ENCODE measurements at regions not wholly inside any gene's neighbourhood (a gene's known extent, or its start where the extent isn't known, plus 50 kb on each side); places are given as distances from the start of the nearest gene placed in this dataset.
"Not testable (repeated sequence)": the region's sequence is repeated elsewhere in the genome, so short reads cannot be mapped to it uniquely, and the experiment has no call there.

DNA sequence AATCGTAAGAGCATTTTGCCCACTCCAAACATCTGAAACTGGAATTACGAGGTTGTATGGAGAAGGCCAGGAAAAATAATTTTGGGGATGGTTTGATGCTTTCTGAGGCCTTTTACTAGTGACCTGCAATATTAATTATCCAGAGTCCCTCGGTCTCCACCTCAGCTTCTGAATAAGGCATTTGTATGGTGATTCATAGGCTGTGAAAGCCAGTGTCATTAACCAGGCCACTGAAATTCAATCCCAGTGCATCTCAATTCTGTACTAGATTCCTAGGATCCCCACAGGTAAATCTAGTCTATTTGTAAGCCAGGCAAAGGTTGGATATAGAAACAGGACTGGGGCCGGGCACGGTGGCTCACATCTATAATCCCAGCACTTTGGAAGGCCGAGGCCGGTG lies 135.4 kb upstream of the RBPJ start:
- DNase-seq, result no peak

DNA sequence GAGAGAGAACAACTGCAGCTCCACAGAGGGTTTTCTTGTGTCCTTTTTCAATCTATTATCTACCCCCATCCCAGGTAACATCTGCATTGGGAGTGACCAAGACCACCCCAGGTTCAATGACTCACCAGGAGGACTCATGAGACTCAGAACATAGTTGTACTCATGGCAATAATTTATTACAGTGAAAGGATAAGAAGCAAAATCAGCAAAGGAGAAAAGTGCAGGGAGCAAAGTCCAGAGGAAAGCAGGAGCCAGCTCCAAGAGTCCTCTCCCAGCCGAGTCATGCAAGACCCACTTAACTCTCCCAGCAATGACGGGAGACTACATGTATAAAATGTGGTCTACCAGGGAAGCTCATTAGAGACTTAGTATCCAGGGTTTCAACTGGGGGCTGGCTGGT lies 129.5 kb upstream of the RBPJ start:
- no peak for DNase-seq

DNA sequence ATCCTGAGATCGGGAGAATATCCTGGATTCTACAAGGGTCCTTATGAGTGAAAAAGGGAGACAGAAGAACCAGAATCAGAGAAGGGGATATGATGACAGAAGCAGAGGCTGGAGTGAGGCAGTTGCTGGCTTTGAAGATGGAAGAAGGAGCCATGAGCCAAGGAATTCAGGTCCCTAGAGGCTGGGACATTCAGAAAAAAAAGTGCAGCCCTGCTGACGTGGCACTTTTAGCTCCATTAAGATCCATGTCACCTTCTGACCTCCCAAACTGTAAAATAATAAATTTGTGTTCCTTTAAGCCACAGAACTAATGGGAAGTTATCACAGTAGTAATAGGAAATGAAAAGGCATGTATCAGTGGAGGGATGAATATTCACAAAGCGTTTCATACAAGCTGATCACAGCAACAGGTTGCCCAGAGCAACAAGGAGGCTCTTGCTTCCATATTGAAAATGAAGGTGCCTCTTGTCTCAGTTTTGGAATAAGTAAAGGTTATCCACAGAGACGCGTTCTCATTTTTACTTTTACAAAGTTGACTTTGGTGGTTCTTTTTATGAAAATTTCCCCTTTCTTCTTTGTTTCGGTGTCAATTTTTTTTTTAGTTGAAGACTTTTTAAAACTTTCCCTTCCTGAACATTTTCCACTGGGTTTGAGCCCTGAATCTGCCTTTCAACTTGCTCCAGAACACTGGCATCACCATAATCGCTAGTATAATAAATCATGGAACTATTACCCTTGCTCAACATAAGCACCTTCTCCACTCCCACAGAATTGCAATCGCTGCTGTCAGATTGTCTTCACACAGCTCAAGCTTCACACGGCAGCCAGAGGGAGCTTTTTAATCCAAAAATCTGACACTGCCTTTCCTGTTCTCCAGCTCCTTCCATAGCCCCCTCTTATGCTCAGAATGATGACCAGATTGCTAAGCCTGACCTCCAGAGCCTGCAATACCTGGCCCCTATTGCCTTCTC lies 127.6 kb upstream of the RBPJ start:
- DNase-seq, result no peak

DNA sequence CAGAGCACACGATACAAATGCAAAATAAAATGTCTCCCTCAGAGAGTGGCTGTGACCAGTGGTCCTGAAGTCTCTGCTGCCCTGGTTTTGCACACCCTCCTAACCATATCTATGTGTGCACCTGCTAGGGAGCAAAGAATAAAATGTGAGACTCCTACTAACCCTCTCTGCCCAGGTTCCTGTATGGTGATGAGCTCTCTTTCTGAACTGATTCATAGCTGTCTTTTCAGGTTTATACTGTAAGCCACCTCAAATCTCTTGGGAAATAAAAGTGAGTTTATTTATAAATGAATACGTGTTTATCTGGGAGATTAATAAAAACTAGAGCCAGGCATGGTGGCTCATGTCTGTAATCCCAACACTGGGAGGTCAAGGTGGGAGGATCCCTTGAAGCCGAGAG lies 126.0 kb upstream of the RBPJ start:
- DNase-seq, result no peak

DNA sequence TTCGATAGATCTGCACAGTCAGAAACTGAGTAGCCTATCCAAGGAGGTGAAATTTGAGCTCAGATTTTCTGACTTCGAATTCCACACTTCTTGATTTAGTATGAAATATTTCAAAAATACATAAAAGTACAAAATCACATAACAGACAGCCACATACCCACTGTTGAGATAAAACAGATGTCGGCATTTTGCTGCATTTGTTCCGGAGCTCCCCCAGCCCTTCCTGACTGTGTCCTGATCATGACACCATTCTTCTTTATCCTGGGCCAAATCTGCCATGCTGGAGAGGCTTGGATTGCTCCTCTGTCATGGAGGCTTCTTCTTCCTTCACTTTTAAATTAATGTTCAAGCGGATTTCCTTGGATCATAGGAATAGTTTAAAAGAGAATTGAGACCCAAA lies 124.2 kb upstream of the RBPJ start:
- no peak for DNase-seq

DNA sequence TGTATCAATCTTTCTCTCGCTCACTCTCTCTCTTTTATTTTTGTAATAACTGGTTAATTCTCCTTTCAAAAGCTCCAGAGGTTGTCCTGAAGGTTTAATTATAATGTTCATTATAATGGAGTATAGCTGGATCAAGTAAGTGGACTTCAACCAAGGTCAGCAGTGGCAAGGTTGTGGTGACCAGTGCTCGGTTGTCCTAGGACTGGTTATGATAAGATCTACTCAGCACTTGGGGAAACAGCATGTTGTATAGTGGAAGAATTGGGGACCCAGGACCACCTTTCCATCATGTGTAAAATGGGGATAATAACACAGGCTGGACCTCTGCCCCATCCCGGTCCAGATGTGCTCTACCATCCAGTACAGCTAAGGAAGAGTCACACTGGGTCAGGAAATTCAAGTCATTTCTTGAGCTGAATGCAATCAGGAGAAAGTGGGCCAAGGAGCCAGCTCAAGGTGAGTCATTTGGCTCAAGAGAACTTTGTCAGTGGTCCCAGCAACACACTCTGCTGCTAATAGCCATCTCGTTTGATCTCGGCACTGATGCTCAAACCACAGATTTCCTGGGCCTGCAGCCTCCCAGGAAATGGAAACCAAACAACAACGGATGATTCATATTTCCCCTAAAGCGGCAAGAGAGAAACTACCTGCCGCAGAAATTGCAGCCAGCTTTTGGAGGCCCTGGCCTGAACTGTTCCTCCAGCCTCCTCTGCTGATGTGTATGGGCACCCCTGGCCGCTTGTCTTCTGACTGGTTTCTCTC lies 123.6 kb upstream of the RBPJ start:
- DNase-seq, result no peak

DNA sequence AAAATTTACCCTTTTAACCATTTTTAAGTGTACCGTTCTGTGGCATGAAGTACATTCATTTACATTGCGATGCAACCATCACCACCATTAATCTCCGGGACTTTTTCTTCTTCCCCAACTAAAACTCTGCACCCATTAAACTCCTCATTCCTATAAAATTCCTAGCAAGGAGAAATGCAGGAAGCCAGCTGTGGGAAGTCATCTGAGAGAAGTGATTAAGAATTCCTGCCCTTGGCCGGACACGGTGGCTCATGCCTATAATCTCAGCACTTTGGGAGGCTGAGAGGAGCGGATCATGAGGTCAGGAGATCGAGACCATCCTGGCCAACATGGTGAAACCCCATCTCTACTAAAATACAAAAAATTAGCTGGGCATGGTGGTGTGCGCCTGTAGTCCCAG lies 121.9 kb upstream of the RBPJ start:
- DNase-seq, result not testable (repeated sequence)

DNA sequence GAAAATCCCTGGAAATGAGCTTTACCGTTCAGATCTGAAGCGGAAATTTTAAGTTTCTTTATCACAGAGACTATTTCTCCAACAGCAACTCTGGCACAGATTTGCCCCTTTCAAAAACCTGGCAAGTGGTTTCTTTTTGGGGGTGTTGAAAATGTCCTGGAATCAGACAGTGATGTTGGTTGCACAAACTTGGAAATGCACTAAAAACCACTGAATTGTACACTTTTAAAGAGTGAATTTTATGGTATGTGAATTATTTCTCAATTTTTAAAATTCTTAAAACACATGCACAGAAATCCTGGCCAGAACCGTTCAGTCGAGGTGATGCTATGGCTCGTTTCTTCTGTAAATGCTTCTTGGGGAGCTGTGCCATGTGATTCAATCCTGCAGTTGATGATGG lies 121.2 kb upstream of the RBPJ start:
- DNase-seq, result no peak

DNA sequence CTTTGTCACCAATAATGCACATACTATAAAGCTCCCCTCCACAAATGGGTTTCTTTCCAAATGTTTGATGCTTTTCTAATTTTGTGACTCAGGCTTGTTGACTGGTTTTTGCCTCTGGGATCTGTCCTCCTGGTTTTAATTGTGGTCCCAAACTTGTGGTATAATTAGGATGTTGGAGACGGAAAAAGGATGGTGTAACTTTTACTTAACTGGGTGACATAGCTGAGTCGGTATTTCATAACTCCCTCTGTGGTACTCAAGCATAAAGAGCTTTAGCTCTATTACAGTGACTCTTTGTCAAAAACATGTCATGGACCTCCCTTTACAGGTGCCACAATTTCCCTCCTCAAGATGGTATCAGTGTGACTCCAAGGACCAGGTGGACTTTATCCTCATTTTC lies 119.7 kb upstream of the RBPJ start:
- no peak for DNase-seq

DNA sequence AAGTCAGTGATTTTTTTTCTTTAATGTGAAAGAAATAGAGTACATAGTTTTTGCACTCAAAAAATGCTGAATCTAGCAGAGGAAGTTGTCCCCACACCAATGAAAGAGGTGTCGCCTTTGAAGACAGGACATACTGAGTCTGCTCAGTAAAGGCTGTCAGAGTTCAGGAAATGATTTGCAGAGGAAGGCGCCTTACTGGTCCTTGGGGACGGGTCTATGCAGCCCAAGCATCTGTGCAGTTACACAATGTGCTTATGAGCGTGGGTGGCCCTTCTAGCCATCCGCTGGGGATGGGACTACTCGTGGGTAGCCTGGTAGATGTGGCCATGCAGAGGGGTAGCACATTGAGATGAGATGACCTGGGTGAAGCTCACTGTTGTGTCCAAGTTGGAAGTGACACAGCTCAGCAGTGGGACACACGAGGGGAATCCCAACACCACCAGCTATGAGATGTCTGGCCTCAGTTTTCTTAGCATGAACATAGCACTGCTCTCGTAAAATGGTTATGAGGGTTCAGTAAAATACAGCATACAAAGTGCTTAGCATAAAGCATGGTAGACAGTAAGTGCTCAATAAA lies 116.5 kb upstream of the RBPJ start:
- no peak for DNase-seq

DNA sequence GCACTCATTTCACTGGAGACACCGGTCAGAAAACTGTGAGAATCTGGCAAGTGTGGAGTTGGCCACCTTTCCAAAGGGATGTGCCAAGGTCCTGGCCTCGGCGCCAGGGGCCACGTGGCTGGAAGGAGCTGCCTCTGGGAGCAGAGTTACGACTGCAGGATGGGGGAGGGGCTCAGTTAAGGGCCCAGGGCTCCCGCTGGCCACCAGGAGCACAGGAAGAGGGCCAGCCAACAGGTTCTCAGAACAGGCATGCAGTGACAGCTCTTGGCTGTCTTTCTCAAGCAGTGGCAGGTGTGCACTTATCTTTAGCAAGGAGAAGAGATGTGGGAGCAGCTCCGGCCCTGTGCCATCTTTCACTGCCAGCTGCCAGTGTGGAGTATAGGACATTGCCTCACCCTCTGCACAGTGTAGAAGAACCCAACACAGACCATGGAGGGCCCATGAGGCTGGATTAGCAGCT lies 115.9 kb upstream of the RBPJ start:
- DNase-seq, result peak; percentile 24

DNA sequence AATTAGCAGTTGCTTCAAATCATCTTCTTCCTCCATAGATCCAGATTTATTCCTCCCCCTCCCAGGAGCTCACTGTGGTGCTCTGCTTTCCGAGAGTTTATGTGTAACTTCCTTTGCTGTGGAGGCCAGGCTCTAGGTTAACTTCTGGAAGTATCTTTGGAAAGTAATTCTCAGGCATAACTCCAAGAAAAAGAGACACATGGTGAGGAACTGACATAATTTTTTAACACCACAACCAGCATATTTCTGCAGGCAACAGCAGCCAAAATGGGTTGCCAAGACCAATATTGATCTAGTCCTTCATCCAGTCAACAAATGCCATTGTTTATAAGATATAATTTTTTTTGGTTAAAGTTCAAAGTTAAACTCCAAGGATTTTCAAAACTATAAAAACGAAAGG lies 114.5 kb upstream of the RBPJ start:
- no peak for DNase-seq

DNA sequence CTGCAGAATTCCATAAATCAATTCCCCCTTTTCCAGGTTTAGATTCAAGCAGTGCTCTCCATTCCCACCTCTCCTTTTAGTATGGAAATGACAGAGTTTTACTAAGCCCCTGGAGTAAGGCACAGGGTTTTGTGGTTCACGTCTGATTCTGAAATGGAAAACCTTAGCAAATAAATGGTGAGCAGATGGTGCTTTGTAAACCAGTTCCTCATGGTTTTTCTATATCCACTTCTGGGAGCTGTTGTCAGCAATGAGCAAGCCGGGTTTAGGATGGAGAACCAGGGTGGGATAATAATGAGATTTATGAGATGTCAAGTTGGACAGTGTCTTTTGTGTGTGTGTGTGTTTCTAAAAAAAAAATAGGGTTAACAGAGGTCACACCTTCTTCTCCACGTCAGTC lies 113.8 kb upstream of the RBPJ start:
- no peak for DNase-seq

DNA sequence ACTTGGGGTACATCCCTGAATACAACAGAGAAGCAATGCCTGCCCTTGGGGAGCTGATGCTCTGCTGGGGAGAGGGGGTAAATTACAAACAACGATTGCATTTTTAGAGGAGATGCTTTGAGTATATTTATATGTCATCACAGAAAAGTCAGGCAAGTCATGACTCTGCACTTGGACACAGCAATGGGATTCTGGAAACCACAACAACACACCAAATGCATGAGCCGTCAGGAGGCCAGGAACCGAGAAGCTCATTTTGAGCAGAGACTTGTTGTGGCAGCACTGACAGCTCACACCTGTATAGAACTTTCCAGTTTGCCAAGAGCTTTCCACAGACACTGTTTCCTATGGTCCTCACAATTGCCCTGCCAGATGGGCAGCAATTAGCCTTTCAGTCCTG lies 113.2 kb upstream of the RBPJ start:
- no peak for DNase-seq

DNA sequence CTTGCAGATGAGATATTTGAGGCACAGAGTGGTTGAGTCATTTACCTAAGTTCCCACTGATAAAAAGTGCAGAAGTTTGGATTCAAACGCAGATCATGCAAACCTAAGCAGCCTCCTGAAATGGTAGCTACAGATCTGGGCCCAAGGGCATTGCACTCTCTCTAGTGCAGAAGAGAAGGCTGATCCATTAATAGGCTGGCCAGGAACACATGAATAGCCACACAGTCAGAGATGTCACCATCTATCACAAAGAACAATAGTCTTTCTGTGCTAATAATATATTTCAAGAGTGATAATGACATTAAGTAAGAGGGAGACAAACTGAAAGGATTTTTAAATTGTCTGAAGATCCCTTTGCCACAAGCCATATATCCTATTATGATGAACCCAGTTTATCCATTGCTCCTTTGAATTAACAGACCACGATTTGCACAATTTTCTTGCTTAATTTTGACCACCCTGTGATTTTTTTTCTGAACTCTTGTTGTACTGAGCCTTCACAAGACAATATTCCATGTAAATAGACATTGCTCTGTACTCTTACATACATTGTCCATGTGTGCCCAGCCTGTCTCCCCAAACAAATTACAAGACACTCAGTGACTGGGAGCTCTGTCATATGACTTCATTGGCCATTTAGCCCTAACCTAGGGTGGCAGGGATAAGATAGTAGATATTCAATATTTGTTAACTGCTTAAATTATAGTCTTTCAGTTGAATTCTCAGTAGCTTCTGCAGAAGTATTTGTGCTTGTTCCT lies 112.4 kb upstream of the RBPJ start:
- DNase-seq, result no peak

DNA sequence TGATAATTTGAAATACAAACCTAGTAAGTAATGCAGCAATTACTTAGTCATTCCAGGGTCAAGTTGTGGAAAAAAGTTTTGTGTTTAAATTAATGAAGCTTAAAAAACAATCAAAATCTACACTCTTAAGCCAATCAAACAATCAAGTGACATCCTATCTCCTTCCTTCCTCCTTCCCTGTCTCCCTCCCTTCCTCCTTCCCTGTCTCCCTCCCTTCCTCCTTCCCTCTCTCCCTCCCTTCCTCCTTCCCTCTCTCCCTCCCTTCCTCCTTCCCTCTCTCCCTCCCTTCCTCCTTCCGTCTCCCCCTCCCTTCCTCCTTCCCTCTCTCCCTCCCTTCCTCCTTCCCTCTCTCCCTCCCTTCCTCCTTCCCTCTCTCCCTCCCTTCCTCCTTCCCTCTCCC lies 111.4 kb upstream of the RBPJ start:
- not testable (repeated sequence) for DNase-seq

DNA sequence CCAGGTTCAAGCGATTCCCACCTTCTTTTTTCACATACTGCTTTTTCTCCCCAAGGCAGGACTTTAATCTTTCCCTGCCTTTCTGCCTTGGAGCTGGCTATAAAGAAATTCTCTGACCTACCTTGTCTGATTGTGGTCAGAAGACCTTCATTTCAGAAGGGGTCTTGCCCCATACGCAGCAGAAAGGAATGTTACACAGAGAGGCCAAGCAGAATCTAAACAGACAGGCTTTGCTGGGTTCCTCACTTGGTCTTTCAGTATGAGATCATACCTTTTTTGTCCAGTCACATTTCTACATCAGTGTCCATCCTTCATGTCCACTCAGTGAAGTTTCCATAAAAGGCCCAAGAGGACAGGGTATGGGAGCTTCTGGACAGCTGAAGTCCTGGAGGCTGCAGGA lies 108.3 kb upstream of the RBPJ start:
- DNase-seq, result no peak

DNA sequence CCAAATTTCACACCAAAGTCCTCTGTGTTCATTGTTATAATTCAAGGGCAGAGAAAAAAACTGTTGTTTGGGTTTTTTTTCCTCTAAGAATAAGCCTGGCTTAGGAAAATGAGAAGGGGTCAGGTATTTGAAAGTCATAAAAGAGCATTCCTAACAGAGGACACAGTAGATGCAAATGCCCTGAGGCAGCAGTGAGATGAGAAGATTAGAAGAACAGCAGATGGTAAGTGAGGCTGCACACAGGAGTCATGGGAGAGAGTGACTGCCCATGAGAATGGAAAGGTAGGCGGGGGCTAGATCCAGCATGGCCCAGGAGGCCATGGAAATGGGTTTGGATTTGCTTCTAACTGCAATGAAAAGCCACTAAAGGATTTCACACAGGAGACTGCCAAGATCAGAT lies 107.5 kb upstream of the RBPJ start:
- no peak for DNase-seq

DNA sequence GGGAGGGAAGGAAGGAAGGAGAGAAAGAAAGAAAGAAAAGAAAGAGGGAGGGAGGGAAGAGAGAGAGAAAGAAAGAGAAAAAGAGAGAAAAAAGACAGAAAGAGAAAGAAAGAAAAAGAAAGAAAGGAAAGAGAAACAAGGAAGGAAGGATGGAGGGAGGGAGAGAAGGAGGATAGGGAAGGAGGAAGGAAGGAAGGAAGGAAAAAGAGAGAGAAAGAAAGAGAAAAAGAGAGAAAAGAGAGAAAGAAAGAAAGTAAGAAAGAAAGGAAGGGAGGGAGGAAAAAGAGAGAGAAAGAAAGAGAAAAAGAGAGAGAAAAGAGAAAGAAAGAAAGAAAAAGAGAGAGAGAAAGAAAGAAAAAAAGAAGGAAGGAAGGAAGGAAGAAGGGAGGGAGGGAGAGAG lies 105.8 kb upstream of the RBPJ start:
- no peak for DNase-seq

DNA sequence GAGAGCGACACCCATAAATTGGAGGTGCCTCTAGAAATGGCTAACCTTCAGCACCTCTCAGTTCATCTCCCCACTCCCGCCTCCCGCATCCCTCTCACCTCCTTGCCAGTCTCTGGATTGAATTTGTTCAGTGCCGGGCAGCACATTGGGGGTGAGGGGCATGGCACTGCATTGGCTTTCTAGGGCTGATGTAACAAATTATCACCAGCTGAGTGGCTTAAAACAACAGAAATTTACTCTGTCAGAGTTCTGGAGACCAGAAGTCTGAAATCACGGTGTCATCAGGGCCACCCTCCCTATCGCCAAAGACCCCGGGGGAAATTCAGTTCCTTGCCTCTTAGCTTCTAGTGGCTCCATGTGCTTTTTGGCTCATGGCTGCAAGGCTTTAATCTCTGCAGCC lies 105.1 kb upstream of the RBPJ start:
- no peak for DNase-seq

DNA sequence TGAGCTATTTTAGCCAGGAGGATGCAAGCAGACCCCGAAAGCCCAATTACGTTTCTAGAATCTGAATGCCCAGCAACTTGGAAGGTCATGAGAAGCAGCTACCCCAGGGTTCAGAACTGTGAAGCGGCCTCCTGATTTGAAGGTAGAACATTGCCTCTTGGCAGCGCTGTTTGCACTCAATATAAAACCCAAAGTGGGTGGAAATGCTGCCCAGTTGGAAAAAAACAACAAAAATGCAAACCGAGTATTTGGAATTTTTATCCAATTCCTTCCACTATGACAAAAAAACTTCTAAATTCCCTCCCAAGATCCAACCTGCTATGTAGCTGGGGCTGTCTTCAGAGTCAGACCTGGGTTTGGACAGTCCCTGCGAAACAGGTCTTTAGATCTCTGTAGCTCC lies 103.3 kb upstream of the RBPJ start:
- DNase-seq, result no peak

DNA sequence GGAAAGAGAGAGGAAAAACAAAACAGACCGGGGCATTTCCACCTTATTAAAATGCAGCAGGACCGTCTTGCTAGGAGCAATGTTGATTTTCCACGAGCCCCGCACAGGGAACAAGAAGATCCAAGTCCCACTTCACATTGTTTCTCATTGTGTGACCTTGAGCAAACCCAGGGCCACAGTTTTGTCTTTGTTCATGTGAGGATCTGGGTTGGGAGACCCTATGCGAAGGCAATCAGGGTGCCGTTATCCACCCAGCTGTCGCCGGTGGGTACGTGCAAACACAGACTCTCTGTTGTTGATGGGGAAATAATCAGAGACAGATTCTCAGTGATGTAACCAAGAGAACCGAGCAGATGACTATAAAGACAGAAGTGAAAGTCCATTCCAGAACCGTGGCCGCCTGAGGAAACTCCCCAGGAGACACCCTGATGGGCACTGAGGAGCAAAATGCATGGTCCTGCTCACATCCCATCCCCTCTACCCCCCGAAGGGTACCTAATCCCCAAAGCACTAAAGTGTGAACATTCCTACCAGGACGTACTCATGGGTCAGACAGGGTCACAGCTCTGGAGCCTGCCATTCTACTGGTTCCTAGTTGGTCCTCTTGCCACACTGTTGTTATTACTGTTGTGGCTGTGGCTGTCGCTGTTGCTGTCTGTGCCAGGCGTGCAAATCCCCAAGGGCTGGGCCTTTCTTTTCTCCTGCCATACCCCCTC lies 102.7 kb upstream of the RBPJ start:
- no peak for DNase-seq
